Heart right ventricle (tissue), 16 donors: ENCODE measurements at regions not wholly inside any gene's neighbourhood (a gene's known extent, or its start where the extent isn't known, plus 50 kb on each side); places are given as distances from the start of the nearest gene placed in this dataset.
A peak's percentile ranks its signal among the peaks of the same experiment; 100 is the strongest.

Experiments
- ATAC-seq, 8 donors: fragments of 200-7000 bp; cut with Tn5 transposase; one replicate each; pipeline ENCODE4 v1.9.1; 2020; ENCODE audit warnings: mild to moderate bottlenecking in 8 of 8, moderate library complexity in 8 of 8, moderate number of reproducible peaks in 1 of 8
- DNase-seq, 2 donors: peaks; one replicate each; pipeline ENCODE4 v3.0.0-alpha.2; 2020
- H3K27ac ChIP-seq, 10 donors: fragments of 200-600 bp; sonication (generic) in 2 of 10; one replicate each; pipeline versions ENCODE4 v1.5.0 to v1.8.0; 2020 to 2022; ENCODE audit warnings: mild to moderate bottlenecking in 3 of 10
- H3K27me3 ChIP-seq, 7 donors: fragments of 200-600 bp; one replicate each; pipeline ENCODE4 v1.8.0; 2021 to 2022; ENCODE audit warnings: mild to moderate bottlenecking in 2 of 7
- H3K36me3 ChIP-seq, 9 donors: fragments of 200-600 bp; sonication (generic) in 1 of 9; one replicate each; pipeline versions ENCODE4 v1.5.0 to v1.8.0; 2020 to 2022; ENCODE audit warnings: mild to moderate bottlenecking in 2 of 9
- H3K4me1 ChIP-seq, 9 donors: fragments of 200-600 bp; sonication (generic) in 1 of 9; one replicate each; pipeline versions ENCODE4 v1.5.0 to v1.8.0; 2020 to 2022; ENCODE audit warnings: mild to moderate bottlenecking in 4 of 9
- H3K4me3 ChIP-seq, 10 donors: fragments of 200-600 bp; sonication (generic) in 2 of 10; one replicate each; pipeline versions ENCODE4 v1.5.0 to v1.8.0; 2020 to 2022; ENCODE audit warnings: mild to moderate bottlenecking in 7 of 10, moderate library complexity in 2 of 10
- H3K9me3 ChIP-seq, 11 donors: fragments of 200-600 bp in 10 of 11; sonication (generic) in 2 of 11; one replicate each; pipeline versions ENCODE4 v1.5.0 to v1.8.0; 2013 to 2022; ENCODE audit warnings: mild to moderate bottlenecking in 2 of 11, control low read depth in 1 of 11, moderate library complexity in 1 of 11
- WGBS, 2 donors: extraction: QIAGEN DNeasy Blood & Tissue Kit; methylation state at CpG; one replicate each; pipeline ENCODE4 v1.1.7; 2013; ENCODE audit warnings: inconsistent platforms in 1 of 2; 5-methylcytosine and 5-hydroxymethylcytosine counted together
- intact Hi-C, 10 donors: fragments of 100-400 bp; cut with DNase I; formaldehyde crosslinking; loops; one replicate each; pipeline versions ENCODE4 v1.11.1 to v1.14.2; 2022
- TF ChIP-seq, protein P1 (sequence below), 9 donors: fragments of 200-600 bp; sonication (generic) in 2 of 9; IDR thresholded peaks; one replicate each; pipeline versions ENCODE4 v1.5.0 to v1.8.0; 2021 to 2022; ENCODE audit warnings: antibody characterized with exemption in 9 of 9, mild to moderate bottlenecking in 5 of 9, moderate library complexity in 1 of 9
- donor health status: Arrhythmogenic right ventricular cardiomyopathy.
- donor health status: ischemic (EF 13 %, LVEDD 7.1; RV severe dilation, severe dysfunction).
- donor health status: healthy with polysubstance abuse.
- donor health status: DM: no; HTN: yes; CAD: no.
- donor health status: DM: no; HTN: no; CAD: no.
- donor health status: ischemic (EF 25% LVEDD 6.9; RV normal size, moderate dysfunction).
- donor health status: ischemic (EF 25% LVEDD 5.7; RV mildly dilated, moderate dysfunction).
- donor health status: healthy.
- donor health status: DM: yes; HTN: yes; CAD: no.
- donor health status: Ischemic cardiomyopathy.
- donor health status: ischemic (EF 35%, LVEDD 5.7; RV mildly dilated, moderate dysfunction).
- donor health status: nonischemic (EF 11% LVEDD 7.7; RV severe dilation, severe dysfunction).
- donor health status: DM: yes; HTN: yes; CAD: no.
- donor health status: PGD.
- donor health status: ischemic (EF 29% LVEDD 5.4; RV normal size, mild dysfunction).
- donor health status: nonischemic (EF 23%, LVEDD 6.1; RV moderate dilation, normal function).

DNA sequence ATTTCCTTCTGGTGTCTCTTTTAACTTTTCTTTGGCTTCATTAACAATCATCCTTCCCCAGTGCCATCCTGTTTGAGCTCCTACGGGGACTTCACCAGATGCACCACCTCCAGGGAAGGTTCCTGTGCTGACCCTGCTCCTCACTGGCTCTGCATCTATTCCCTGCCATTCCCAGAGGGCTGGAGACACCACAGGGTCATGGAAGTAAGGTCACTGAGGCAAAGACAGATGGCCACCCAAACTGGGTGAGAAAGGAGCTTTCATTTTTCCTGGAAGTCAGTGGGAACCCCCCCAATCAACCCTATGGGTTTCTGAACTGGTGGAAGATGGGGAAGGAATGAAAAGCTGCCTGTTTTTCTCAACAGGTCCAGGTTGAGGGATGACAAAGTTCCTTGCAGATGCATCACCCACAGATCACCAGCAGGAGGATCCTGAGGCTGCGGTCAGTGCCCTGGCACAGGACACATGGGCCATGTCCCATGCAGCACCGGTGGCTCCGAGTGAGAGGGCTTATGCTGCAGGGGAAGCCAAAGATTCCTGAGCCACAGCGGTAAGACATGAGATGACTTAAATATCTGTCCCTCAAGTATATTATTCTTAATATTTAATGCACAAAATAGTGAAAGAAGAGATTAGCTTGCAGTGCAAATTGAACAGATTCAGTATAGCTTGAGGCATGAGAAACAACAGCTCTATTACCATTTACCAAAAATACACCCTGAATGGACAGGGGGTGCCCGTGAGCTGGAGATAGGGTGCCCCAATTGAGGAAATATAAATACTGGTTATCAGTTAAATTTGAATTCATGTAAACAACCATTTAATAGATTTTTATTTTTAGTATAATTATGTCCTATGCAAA, 73.0 kb upstream of the VPREB1 start:
- Histone ChIP-seq H3K9me3 (no peaks in the 10 kb centered on the region), H3K27ac (no peak overlapping the region), H3K4me1 (peaks cover 0 to 6% (median 0%) of the 10 kb centered on the region in 9 donors), H3K27me3 (peaks cover 0 to 35% (median 12%) of the 10 kb centered on the region in 7 donors), H3K36me3 (no peaks in the 10 kb centered on the region), H3K4me3 (no peak overlapping the region)
- DNase-seq, result no peak
- intact Hi-C loops, result no loop called here
- 24 to 29% methylated on average over 6 of the region's 6 CpGs for WGBS, 2 donors
- TF ChIP-seq, protein P1, sequence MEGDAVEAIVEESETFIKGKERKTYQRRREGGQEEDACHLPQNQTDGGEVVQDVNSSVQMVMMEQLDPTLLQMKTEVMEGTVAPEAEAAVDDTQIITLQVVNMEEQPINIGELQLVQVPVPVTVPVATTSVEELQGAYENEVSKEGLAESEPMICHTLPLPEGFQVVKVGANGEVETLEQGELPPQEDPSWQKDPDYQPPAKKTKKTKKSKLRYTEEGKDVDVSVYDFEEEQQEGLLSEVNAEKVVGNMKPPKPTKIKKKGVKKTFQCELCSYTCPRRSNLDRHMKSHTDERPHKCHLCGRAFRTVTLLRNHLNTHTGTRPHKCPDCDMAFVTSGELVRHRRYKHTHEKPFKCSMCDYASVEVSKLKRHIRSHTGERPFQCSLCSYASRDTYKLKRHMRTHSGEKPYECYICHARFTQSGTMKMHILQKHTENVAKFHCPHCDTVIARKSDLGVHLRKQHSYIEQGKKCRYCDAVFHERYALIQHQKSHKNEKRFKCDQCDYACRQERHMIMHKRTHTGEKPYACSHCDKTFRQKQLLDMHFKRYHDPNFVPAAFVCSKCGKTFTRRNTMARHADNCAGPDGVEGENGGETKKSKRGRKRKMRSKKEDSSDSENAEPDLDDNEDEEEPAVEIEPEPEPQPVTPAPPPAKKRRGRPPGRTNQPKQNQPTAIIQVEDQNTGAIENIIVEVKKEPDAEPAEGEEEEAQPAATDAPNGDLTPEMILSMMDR (IDR thresholded peaks at IDR 0.05), result peak in 4 of 9 donors; percentile 16 to 26 (median 24)
- ATAC-seq, result no peak

DNA sequence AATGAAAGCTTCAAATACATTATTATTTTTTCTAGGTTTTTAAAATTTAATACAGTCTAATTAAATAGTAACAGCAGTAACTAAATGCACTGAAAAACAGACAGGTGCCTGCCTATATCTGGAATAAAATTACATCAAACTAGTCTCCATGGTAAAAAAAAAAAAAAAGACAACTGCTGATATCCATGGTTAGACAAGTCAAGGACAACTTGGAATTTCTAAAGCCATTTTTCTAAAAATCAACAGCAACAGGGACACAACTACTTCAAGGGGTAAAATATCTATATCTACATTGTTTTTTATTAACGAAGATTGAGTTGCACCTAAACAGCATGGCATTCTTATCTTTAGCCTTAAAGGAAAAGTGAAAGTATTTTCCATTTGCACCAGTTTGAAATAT, 74.7 kb upstream of the VPREB1 start:
- intact Hi-C loops, result no loop called here
- Histone ChIP-seq H3K4me1 (peaks cover 0 to 6% (median 0%) of the 10 kb centered on the region in 9 donors), H3K4me3 (no peak overlapping the region), H3K27me3 (peaks cover 0 to 48% (median 19%) of the 10 kb centered on the region in 7 donors), H3K9me3 (no peaks in the 10 kb centered on the region), H3K36me3 (no peaks in the 10 kb centered on the region), H3K27ac (no peak overlapping the region)
- ATAC-seq (no peak), DNase-seq (no peak)
- TF ChIP-seq, protein P1 (IDR thresholded peaks at IDR 0.05), result no peak
- WGBS, 2 donors, result 49 to 68% methylated on average over 1 of the region's 1 CpG

DNA sequence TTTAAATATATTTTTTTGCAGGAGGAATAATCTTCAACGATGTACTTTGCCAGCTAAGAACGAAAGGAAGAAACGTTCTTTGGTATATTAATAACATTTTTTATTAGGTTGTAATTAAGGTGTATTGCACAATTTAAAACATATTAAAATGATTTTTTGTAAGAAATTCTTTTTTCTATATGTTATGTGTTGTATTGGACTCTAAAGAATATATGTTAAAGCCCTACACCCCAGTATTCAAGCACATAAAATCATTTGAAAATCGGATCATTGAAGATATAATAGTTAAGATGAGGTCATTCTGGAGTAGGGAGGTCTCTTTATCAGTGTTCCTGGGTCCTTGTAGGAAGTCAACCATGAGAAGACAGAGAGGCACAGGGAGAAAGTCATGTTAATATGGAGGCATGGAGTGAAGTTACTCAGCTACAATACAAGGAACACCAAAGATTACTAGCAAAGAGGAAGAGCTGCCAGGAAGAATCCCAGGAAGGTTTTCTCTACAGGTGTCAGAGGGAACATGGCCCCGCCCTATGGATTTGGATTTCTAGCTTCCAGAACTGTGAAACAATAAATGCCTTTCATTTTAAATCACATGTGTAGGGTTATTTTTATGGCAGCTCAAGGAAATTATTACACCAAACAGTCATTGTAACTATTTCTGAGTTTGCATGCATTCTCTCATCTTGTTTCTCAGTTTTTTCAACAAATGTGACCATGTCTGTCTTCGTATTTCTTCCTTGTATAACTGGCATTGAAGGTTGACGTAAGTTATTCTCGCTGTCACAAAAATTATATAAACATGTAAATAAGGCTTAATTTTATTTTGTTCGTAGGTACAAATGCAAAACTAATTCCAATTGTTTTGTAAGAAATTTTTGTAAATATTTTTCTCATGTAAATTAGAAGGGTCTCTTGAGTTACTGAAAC, 75.4 kb upstream of the VPREB1 start:
- Histone ChIP-seq H3K36me3 (no peaks in the 10 kb centered on the region), H3K27me3 (peaks cover 0 to 55% (median 27%) of the 10 kb centered on the region in 7 donors), H3K4me3 (no peak overlapping the region), H3K27ac (no peak overlapping the region), H3K9me3 (no peaks in the 10 kb centered on the region), H3K4me1 (peaks cover 0 to 6% (median 0%) of the 10 kb centered on the region in 9 donors)
- intact Hi-C loops, result no loop called here
- 60 to 61% methylated on average over 9 of the region's 9 CpGs for WGBS, 2 donors
- TF ChIP-seq, protein P1 (IDR thresholded peaks at IDR 0.05), result no peak
- DNase-seq (no peak), ATAC-seq (no peak)

DNA sequence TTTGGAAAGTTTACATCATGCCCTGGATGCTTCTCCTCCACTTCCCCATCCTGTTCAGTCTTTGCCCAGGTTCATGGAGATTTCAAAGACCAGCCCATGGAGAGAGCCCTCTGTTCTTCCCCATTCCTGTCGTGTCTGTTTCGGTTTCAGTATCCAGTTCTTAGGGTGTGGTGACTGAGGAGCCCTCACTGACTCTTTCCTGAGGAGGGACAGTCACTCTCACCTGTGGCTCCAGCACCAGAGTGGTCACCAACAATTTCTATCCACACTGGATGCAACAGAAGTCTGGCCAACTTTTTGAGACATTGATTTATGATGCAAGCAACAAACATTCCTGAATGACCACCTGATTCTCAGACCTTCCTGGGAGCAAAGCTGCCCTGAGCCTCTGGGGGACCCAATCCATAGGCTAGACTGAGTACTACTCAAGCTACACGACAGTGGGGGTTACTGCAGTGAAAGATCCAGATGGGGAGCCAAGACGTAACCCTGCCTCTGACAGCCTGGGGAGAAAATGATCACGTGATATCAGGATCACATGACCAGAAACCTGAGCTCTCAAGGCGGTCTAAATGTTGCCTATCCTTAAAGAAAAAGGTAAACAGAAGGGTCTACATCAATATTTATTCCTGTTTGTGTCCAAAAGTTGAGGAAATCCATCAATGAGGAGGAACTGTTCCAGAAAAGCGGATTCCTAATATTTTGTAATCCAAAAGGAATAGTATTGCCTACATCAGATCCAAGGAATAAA, 76.2 kb upstream of the VPREB1 start:
- Histone ChIP-seq H3K9me3 (no peaks in the 10 kb centered on the region), H3K36me3 (no peaks in the 10 kb centered on the region), H3K27me3 (peaks cover 0 to 64% (median 33%) of the 10 kb centered on the region in 7 donors), H3K4me3 (no peak overlapping the region), H3K27ac (no peak overlapping the region), H3K4me1 (peaks cover 0 to 6% (median 0%) of the 10 kb centered on the region in 9 donors)
- no peak for DNase-seq
- 26 to 31% methylated on average over 7 of the region's 7 CpGs for WGBS, 2 donors
- no peak for ATAC-seq
- intact Hi-C loops, result no loop called here
- TF ChIP-seq, protein P1 (IDR thresholded peaks at IDR 0.05), result no peak
